ENCODE measurements at regions not wholly inside any gene's neighbourhood (a gene's known extent, or its start where the extent isn't known, plus 50 kb on each side); places are given as distances from the start of the nearest gene placed in this dataset.

DNA sequence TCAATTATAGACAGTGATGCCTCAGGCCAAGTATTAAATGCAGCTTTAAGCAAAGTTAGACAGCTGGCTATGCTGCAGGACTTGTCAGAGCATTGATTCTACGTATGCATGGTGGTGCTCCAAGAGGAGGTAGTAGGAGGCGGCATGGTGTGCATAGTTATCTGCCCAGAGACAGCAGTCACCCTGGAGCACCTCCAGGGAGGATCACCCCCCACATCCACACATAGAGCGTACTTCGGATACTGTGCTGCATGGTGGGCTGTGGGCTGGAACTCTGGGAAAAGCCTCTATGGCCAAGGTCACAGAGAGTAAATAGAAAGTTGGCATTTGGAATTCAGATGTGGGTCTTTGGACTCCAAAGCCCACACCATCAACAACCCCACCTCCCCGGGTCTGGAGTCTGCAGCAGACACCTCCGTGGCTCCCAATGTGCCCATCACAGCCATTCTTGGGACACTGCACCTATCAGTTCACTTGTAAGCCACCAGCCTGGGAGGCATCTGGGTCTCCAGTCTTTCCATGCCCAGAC is 64.5 kb upstream of the STX16 start:
- no peak overlapping the region for H3K4me3 Mint-ChIP-seq
- ChIA-PET POLR2A (no interaction called here), CTCF (no interaction called here)
- no peak overlapping the region for H3K27ac Mint-ChIP-seq
- no peaks in the 10 kb centered on the region for H3K9me3 Mint-ChIP-seq (ENCODE audit: insufficient read depth)
- H3K4me1 Mint-ChIP-seq (ENCODE audit: low read depth), result no peaks in the 10 kb centered on the region
- DNase-seq, result no peak
- H3K27me3 Mint-ChIP-seq (ENCODE audit: low read depth), result peaks cover 2% of the 10 kb centered on the region
- ATAC-seq, result no peak
- no peaks in the 10 kb centered on the region for H3K36me3 Mint-ChIP-seq (ENCODE audit: low read depth)

DNA sequence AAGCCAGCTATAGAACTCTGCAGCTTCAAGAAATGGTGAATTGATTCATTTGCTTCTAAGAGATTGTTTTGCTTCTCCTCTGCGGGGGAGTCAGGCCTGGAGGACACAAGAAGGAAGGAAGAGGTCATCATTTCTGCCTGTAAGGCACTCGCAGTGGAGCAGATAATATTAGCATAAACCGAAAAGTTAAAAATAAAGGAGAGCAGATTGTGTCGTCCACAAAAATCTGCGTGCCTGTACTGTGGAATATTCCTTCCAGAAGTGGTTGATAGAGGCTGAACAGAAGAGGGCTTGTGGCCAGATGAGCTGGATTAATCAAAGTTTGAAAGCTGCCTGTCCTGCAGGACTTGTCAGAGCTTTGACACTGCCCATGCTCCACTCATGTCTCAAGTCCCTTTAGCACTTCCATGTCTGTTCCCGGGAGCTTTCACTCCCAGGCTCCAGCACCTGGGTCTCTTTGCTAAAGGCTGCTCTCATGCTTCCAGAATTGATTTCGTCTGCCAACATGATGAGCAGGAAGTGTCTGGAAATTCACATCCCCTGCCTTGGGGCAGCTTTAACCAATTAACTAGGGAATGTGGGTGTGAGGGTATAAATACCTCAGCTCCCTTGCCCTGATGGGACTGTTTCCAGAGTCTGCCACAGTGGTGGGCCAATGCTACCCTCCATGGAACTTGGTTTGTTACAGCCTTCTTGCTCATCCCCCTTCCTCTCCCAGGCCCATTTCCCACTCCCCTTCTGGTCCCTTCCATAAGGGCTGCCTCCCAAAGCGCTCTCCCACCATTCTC is 65.1 kb upstream of the STX16 start:
- DNase-seq (no peak), ATAC-seq (no peak)
- H3K9me3 Mint-ChIP-seq (ENCODE audit: insufficient read depth), result no peaks in the 10 kb centered on the region
- H3K4me1 Mint-ChIP-seq (ENCODE audit: low read depth), result no peaks in the 10 kb centered on the region
- POLR2A ChIA-PET, result no interaction called here
- CTCF ChIA-PET, result no interaction called here
- H3K4me3 Mint-ChIP-seq, result no peak overlapping the region
- H3K36me3 Mint-ChIP-seq (ENCODE audit: low read depth), result no peaks in the 10 kb centered on the region
- H3K27ac Mint-ChIP-seq, result no peak overlapping the region
- H3K27me3 Mint-ChIP-seq (ENCODE audit: low read depth), result peaks cover 2% of the 10 kb centered on the region

DNA sequence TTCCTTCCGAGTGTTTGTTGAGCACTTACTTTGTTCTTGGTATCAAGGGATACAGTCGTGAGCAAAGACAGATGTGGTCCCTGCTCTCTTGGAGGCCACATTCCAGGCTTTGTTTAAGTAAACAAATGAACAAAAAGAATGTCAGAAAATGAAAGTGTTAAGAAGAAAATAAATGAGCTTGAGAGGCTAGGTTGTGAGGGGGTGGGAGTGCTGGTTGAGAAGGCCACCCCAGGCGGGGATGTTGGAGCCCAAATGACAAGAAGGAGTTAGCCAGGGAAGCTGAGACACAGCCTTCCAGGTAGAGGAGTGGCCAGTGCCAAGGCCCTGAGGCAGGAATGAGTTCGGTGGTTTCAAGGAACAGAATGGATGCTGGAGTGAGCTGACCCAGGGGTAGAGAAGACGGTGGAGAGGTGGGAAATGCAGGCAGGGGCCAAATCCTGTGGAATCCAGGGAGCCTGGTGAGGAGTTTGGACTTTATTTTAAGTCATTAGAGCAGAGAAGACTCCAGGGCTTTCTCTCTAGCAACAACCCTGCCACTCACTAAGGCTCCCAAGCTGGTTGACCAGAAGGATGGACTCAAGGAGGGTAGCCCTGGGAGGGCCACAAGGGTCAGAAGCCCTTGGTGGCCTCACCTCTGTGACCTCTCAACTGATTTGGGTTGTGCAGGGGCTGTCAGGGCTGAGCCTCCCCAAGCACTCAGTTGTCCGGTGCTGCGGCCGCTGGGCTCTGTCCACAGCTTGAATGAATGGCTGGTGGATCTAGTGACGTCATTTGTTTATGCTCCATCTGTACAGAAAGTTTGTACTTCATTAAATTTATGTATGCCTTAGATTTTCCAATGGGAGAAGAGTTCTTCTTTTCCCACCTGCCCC is 66.0 kb upstream of the STX16 start:
- ChIA-PET POLR2A (no interaction called here), CTCF (no interaction called here)
- Mint-ChIP-seq H3K27me3 (ENCODE audit: low read depth) (peaks cover 2% of the 10 kb centered on the region), H3K27ac (no peak overlapping the region), H3K4me3 (no peak overlapping the region), H3K36me3 (ENCODE audit: low read depth) (no peaks in the 10 kb centered on the region), H3K9me3 (ENCODE audit: insufficient read depth) (no peaks in the 10 kb centered on the region), H3K4me1 (ENCODE audit: low read depth) (no peaks in the 10 kb centered on the region)
- DNase-seq (no peak), ATAC-seq (no peak)

DNA sequence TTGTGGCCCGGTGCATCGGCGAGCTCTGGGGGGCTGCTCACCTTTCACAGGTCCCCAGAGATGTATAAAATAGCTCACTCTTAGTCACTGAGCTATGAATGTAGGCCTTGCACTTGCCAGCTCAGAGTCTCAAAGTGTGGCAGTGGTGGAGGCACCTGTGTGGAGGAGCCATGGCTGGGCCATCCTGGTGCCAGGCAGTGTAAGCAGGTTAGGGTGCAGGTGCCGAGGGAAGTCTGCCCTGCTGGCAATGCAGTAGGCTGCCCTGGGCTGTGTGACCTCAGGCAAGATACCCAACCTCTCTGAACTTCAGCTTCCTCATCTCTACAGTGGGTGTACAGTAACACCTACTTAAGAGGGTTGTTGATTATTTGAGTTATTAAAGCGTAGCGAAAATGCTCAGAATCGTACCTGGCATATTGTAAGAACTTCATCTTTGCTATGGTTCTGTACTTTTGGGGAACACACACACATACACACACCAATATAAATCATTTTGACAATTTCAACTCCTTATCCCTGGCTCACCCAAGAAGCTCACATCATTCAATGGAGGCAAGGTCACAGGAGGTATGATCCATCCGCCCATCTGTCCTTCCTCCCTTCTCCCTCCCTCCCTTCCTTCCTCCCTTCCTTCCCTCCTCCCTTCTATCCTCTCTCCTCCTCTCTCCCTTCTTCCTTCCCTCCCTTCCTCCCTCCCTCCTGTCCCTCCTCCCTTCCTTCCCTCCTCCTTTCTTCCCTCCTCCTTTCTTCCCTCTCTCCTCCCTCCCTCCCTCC is 66.8 kb upstream of the STX16 start:
- no peak overlapping the region for H3K4me3 Mint-ChIP-seq

DNA sequence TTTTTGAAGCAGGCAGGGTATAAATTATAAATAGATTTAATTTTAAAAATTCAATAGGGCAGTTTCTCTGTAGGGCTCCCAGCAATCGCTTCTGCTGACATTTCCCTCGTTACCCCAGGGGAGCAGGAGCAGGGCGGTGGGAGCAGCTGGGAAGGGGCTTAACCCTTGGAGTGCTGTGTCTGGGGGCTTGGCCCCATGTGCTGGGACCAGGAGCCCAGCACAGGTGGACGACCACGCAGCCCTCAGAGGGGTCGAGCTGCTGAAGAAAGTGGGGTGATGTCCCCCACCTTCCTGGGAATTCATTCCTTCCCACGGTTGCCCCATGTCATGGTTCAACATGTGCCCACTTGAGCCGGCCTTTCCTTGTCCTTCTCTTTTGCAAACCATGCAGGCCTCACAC is 67.5 kb upstream of the STX16 start:
- Mint-ChIP-seq H3K27me3 (ENCODE audit: low read depth) (peaks cover 2% of the 10 kb centered on the region), H3K4me1 (ENCODE audit: low read depth) (no peaks in the 10 kb centered on the region), H3K4me3 (no peak overlapping the region), H3K27ac (no peak overlapping the region), H3K9me3 (ENCODE audit: insufficient read depth) (no peaks in the 10 kb centered on the region), H3K36me3 (ENCODE audit: low read depth) (no peaks in the 10 kb centered on the region)
- ChIA-PET CTCF (no interaction called here), POLR2A (no interaction called here)
- DNase-seq, result no peak
- ATAC-seq, result no peak

More for the DNA sequence above, 66.8 kb upstream of the STX16 start:
- POLR2A ChIA-PET, result no interaction called here
- no peak for ATAC-seq
- DNase-seq, result no peak
- Mint-ChIP-seq H3K27ac (no peak overlapping the region), H3K9me3 (ENCODE audit: insufficient read depth) (no peaks in the 10 kb centered on the region), H3K4me1 (ENCODE audit: low read depth) (no peaks in the 10 kb centered on the region), H3K27me3 (ENCODE audit: low read depth) (peaks cover 2% of the 10 kb centered on the region), H3K36me3 (ENCODE audit: low read depth) (no peaks in the 10 kb centered on the region)
- CTCF ChIA-PET, result no interaction called here

DNA sequence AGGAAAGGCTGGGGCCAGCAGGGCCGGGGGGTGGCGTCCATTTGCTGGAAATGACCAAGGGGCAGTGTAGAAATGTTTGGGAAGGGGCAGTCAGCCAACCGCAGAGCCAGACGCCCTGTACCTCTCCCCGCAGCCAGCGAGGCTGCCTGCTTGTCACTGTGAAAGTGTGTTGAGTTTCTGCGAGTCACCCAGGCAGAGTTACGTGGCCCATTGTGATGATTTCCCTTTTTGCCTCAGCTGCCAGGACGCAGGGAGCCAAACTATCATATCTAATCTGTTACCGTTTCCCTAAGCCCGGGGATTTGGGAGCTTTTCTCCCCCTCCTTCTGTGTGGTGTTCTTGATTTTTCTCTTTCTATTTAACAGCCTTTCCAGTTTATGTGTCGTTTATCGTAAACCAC is 67.9 kb upstream of the STX16 start:
- H3K4me3 Mint-ChIP-seq, result no peak overlapping the region

DNA sequence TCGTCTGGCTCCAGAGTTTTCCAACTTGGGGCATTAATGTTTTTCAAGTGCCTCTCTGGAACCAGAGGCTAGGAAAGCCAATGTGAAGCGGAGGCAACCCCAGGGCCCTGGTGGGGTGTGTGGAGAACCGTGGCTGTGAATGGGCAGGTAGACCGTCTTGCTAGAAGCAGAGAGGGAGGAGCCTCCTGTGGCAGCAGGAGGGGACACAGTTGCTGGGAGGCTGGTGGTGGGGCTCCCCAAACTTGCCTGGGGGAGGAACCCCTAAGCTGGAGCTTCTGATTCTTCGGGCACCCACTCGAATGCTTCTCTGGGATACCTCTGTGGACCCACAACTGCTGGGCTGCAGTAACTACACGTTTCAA is 65.3 kb upstream of the APCDD1L start:
- CTCF ChIA-PET, result no interaction called here
- Mint-ChIP-seq H3K27ac (no peak overlapping the region), H3K27me3 (ENCODE audit: low read depth) (no peaks in the 10 kb centered on the region), H3K4me3 (no peak overlapping the region), H3K9me3 (ENCODE audit: insufficient read depth) (no peaks in the 10 kb centered on the region), H3K4me1 (ENCODE audit: low read depth) (no peaks in the 10 kb centered on the region), H3K36me3 (ENCODE audit: low read depth) (no peaks in the 10 kb centered on the region)
- DNase-seq (no peak), ATAC-seq (no peak)
- POLR2A ChIA-PET, result no interaction called here

More for the DNA sequence above, 67.9 kb upstream of the STX16 start:
- ATAC-seq (no peak), DNase-seq (no peak)
- H3K27ac Mint-ChIP-seq, result no peak overlapping the region
- no peaks in the 10 kb centered on the region for H3K36me3 Mint-ChIP-seq (ENCODE audit: low read depth)
- H3K4me1 Mint-ChIP-seq (ENCODE audit: low read depth), result no peaks in the 10 kb centered on the region
- CTCF ChIA-PET, result no interaction called here
- POLR2A ChIA-PET, result no interaction called here
- peaks cover 2% of the 10 kb centered on the region for H3K27me3 Mint-ChIP-seq (ENCODE audit: low read depth)
- H3K9me3 Mint-ChIP-seq (ENCODE audit: insufficient read depth), result no peaks in the 10 kb centered on the region

DNA sequence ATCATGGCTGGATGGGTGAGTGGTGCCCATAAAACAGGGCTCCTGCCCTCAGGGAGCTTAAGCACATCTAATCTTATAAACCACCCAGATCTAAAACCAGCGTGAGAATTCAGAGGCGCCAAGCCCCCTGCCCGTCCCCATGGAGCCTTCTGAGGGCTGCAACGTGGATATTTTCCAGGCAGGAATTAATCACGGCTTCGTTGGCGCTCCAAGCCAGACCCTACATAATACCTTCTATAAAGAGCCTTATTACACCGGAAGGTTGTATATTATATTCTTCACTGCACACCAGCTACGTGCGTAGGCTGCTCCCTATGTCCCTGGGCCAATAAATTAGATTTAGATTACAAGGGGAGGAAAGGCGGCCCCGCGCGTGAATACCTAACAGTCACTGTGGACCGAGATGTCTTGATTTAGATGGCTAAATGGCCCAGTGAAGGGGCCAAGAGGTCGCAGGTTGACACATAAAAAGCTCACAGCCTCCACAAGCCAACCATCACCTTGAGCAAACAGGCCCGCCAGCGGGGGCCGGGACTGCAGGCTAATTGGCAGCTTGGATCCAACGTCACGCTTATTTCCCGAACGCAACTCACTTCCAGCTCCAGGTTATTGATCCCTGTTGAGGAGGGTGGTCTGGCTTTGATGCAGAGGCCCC is 64.7 kb upstream of the APCDD1L start:
- Mint-ChIP-seq H3K27ac (no peak overlapping the region), H3K9me3 (ENCODE audit: insufficient read depth) (no peaks in the 10 kb centered on the region), H3K27me3 (ENCODE audit: low read depth) (no peaks in the 10 kb centered on the region), H3K4me3 (no peak overlapping the region), H3K36me3 (ENCODE audit: low read depth) (no peaks in the 10 kb centered on the region), H3K4me1 (ENCODE audit: low read depth) (no peaks in the 10 kb centered on the region)
- POLR2A ChIA-PET, result no interaction called here
- DNase-seq (no peak), ATAC-seq (no peak)
- CTCF ChIA-PET, result no interaction called here

DNA sequence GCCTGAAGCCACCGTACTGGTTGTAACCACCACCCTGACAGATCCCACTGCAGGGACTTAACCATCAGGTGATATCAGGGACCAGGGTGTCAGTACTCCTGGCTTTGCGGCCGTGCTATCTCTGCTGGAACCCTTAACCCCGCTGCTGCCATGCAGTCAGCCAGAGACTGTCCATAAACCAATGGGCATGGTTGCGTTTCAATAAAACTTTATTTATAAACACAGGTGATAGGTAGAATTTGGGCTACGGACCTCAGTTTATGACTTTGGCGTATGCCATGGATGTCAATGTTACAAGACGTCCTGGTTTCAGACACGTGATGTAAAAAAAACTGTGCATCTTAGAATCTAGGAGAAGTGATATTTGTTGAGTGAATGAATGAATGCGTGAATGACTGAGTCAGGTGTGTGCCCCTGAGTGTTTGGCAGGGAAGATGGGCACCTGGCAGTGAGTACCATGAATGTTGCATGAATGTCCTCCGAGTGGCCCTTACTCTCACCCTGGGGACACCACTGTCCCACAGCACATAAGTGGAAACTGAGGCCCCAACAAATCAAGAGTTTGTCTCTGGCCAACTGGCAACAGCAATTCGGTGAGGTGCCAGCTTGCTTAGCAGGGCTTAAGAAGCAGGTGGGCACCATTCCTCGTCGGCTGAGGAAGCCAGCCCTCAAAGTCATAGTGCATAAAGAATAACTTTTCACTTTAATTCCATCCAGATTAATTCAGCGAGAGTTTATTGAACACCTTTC is 64.0 kb upstream of the APCDD1L start:
- DNase-seq, result no peak
- no peaks in the 10 kb centered on the region for H3K27me3 Mint-ChIP-seq (ENCODE audit: low read depth)
- H3K4me1 Mint-ChIP-seq (ENCODE audit: low read depth), result no peaks in the 10 kb centered on the region
- H3K9me3 Mint-ChIP-seq (ENCODE audit: insufficient read depth), result no peaks in the 10 kb centered on the region
- ATAC-seq, result no peak
- no peaks in the 10 kb centered on the region for H3K36me3 Mint-ChIP-seq (ENCODE audit: low read depth)
- no peak overlapping the region for H3K27ac Mint-ChIP-seq
- ChIA-PET CTCF (no interaction called here), POLR2A (no interaction called here)
- H3K4me3 Mint-ChIP-seq, result no peak overlapping the region

DNA sequence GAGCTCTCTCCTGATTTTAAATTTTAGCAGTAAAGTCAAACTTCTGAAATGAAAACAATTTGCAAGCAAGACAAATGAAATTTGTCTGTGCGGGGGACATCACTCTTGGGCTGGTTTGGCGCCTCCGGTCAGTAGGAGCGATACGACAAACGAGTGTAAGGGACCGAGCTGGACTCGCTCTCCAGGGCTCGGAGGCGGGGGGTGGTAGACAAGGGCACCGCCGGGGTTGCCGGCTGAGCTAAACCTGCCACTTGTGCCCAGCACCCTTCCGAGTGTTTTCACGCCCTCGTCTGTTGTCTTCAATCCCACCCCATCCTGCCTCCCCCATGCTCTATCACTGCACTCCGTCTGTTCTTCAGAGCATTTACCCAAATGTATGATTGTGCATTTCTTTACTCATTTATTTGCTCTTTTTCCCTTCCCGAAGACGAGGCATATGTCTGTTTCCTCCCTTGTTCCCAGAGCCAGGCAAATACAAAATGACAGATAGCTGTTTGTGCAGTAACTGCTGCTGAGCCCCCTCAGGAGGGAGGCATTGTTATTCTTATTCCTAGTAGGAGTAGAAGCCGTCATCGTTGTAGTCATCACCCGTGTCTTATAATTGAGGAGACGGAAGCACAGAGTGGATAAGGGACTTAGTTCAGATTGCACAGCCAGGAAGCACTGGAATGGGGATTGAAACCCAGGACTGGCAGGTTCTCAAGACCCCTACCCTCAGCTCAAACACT is 62.8 kb upstream of the APCDD1L start:
- CTCF ChIA-PET, result no interaction called here
- H3K27me3 Mint-ChIP-seq (ENCODE audit: low read depth), result no peaks in the 10 kb centered on the region
- H3K9me3 Mint-ChIP-seq (ENCODE audit: insufficient read depth), result no peaks in the 10 kb centered on the region
- POLR2A ChIA-PET, result no interaction called here
- no peaks in the 10 kb centered on the region for H3K36me3 Mint-ChIP-seq (ENCODE audit: low read depth)
- no peak for ATAC-seq
- no peak overlapping the region for H3K4me3 Mint-ChIP-seq
- no peak overlapping the region for H3K27ac Mint-ChIP-seq
- no peak for DNase-seq
- H3K4me1 Mint-ChIP-seq (ENCODE audit: low read depth), result no peaks in the 10 kb centered on the region

Measured in activated CD8-positive, alpha-beta T cell treated with anti-CD3 and anti-CD28 coated beads, Interleukin-2, amount 10 ng/mL, durations not matched to agents 7 days and 5 days (primary cell).